ENCODE measurements at regions not wholly inside any gene's neighbourhood (a gene's known extent, or its start where the extent isn't known, plus 50 kb on each side); places are given as distances from the start of the nearest gene placed in this dataset.

GRCh38 chr4:176595257-176595656, 197.5 kb downstream of the VEGFC start:
- H3K27me3 ChIP-seq (ENCODE audit: insufficient read depth, low read depth): no peaks in the 10 kb centered on the region
- intact Hi-C loops (cut with micrococcal nuclease; ENCODE audit: unreplicated experiment): no loop called here
- no peaks in the 10 kb centered on the region for H4K20me1 ChIP-seq (ENCODE audit: insufficient read depth)
- no peaks in the 10 kb centered on the region for H3K9me2 ChIP-seq (ENCODE audit: insufficient read depth)
- no peak for DNase-seq
- no TSS peak for BruUV-seq (replicated peaks)
- no peaks in the 10 kb centered on the region for H3K9me3 ChIP-seq (ENCODE audit: insufficient read depth, low read depth)
- no peaks in the 10 kb centered on the region for H3K79me2 ChIP-seq (ENCODE audit: low read depth)
- POLR2A ChIA-PET (ENCODE audit: unreplicated experiment): no interaction called here
- no peaks in the 10 kb centered on the region for H3K36me3 ChIP-seq (ENCODE audit: low read depth)
- H3F3A ChIP-seq (ENCODE audit: insufficient read depth, low read depth): no peaks in the 10 kb centered on the region
- H3K4me1 ChIP-seq (replicated peaks; ENCODE audit: insufficient read depth): no peaks in the 10 kb centered on the region
- CTCF ChIA-PET: no interaction called here
- H3K4me2 ChIP-seq: no peak overlapping the region
- H3K27ac ChIP-seq: no peak overlapping the region
- TF ChIP-seq, protein P1, sequence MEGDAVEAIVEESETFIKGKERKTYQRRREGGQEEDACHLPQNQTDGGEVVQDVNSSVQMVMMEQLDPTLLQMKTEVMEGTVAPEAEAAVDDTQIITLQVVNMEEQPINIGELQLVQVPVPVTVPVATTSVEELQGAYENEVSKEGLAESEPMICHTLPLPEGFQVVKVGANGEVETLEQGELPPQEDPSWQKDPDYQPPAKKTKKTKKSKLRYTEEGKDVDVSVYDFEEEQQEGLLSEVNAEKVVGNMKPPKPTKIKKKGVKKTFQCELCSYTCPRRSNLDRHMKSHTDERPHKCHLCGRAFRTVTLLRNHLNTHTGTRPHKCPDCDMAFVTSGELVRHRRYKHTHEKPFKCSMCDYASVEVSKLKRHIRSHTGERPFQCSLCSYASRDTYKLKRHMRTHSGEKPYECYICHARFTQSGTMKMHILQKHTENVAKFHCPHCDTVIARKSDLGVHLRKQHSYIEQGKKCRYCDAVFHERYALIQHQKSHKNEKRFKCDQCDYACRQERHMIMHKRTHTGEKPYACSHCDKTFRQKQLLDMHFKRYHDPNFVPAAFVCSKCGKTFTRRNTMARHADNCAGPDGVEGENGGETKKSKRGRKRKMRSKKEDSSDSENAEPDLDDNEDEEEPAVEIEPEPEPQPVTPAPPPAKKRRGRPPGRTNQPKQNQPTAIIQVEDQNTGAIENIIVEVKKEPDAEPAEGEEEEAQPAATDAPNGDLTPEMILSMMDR (conservative IDR thresholded peaks at IDR 0.05): no peak
- no peak overlapping the region for H2AFZ ChIP-seq
- no peak overlapping the region for H3K4me3 ChIP-seq

DNA sequence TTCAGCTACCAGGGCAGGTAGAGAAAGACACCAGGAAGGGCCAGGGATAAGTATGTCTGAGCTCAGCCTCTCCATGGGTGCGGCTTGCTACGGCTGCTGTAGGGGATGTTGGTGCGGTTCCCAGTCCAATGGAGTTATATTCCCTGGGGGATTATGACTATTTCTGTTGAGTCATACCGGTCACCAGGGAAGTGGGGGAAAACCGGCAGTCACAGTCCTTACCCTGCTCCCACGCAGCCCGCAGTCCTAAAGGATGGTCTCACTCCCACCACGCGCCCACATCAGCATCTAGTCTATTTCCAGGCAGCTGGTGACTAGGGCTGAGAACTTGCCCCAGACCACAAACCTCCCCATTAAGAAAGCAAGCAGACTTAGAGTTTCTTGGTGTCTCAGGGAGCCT, 191.6 kb downstream of the VEGFC start:
- Histone ChIP-seq H3K36me3 (ENCODE audit: low read depth) (no peaks in the 10 kb centered on the region), H3F3A (ENCODE audit: insufficient read depth, low read depth) (no peaks in the 10 kb centered on the region), H3K4me2 (no peak overlapping the region), H3K9me2 (ENCODE audit: insufficient read depth) (no peaks in the 10 kb centered on the region), H3K9me3 (ENCODE audit: insufficient read depth, low read depth) (no peaks in the 10 kb centered on the region), H3K4me1 (replicated peaks; ENCODE audit: insufficient read depth) (no peaks in the 10 kb centered on the region), H3K27me3 (ENCODE audit: insufficient read depth, low read depth) (no peaks in the 10 kb centered on the region), H3K79me2 (ENCODE audit: low read depth) (no peaks in the 10 kb centered on the region), H3K27ac (no peak overlapping the region), H2AFZ (no peak overlapping the region), H3K4me3 (no peak overlapping the region), H4K20me1 (ENCODE audit: insufficient read depth) (no peaks in the 10 kb centered on the region)
- ChIA-PET CTCF (no interaction called here), POLR2A (ENCODE audit: unreplicated experiment) (no interaction called here)
- intact Hi-C loops (cut with micrococcal nuclease; ENCODE audit: unreplicated experiment): no loop called here
- BruUV-seq (replicated peaks): no TSS peak
- no peak for DNase-seq
- TF ChIP-seq, protein P1 (conservative IDR thresholded peaks at IDR 0.05): no peak
- no peak for TF ChIP-seq EZH2 (IDR thresholded peaks at IDR 0.05; ENCODE audit: low read depth)

GRCh38 chr4:176607807-176608206, 184.9 kb downstream of the VEGFC start:
- no peak overlapping the region for H2AFZ ChIP-seq
- BruUV-seq (replicated peaks): no TSS peak
- no peak overlapping the region for H3K4me2 ChIP-seq
- CTCF ChIA-PET: no interaction called here
- intact Hi-C loops (cut with micrococcal nuclease; ENCODE audit: unreplicated experiment): no loop called here
- H3K27ac ChIP-seq: no peak overlapping the region
- H3K79me2 ChIP-seq (ENCODE audit: low read depth): no peaks in the 10 kb centered on the region
- no peaks in the 10 kb centered on the region for H3K9me2 ChIP-seq (ENCODE audit: insufficient read depth)
- H4K20me1 ChIP-seq (ENCODE audit: insufficient read depth): no peaks in the 10 kb centered on the region
- TF ChIP-seq EZH2 (IDR thresholded peaks at IDR 0.05; ENCODE audit: low read depth): no peak
- TF ChIP-seq, protein P1 (conservative IDR thresholded peaks at IDR 0.05): no peak
- H3F3A ChIP-seq (ENCODE audit: insufficient read depth, low read depth): no peaks in the 10 kb centered on the region
- H3K36me3 ChIP-seq (ENCODE audit: low read depth): no peaks in the 10 kb centered on the region
- no peak for DNase-seq
- POLR2A ChIA-PET (ENCODE audit: unreplicated experiment): no interaction called here
- no peak overlapping the region for H3K4me3 ChIP-seq
- H3K9me3 ChIP-seq (ENCODE audit: insufficient read depth, low read depth): no peaks in the 10 kb centered on the region
- no peaks in the 10 kb centered on the region for H3K4me1 ChIP-seq (replicated peaks; ENCODE audit: insufficient read depth)
- H3K27me3 ChIP-seq (ENCODE audit: insufficient read depth, low read depth): no peaks in the 10 kb centered on the region
